ENCODE measurements at regions not wholly inside any gene's neighbourhood (a gene's known extent, or its start where the extent isn't known, plus 50 kb on each side); places are given as distances from the start of the nearest gene placed in this dataset.

DNA sequence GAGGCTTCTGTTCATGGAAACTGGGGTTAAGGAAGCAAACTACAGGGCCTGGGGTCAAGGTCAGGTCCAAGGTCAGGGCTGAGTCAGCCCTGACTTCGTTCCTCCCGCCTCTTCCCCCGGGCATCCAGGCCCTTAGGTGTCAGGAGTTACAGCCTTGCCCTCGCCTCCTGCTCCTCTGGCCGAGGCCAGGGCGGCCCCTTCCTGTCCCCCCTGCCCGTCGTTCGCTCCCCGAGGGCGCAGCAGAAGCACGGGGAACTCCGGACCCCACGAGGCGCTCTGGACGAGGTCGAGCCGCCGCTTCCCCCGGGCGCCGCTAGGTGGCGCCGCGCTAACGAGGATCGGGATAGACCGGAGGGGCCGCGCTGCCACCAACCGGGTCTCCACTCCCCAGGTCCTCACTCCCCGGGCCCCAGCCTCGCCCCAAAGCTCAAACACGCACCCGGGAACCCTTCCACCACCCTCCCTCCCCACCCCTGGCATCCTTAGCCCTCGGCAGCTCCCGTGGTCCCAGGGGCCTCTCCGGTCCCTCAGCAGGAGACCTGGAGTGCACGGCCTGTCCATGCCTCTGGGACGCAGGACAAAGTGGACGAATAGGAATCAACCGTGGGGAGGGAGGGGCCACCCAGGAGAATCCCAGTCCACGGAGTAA lies 59.2 kb upstream of the MYL10 start (continued):
- TF ChIP-seq JUND (IDR thresholded peaks at IDR 0.05; ENCODE audit: low read depth, low read length) (no peak), BRCA1 (IDR thresholded peaks at IDR 0.05; ENCODE audit: low read depth, low read length) (no peak), CEBPB (IDR thresholded peaks at IDR 0.05; ENCODE audit: borderline replicate concordance in 1 of 2, low read depth in 2 of 2, low read length in 2 of 2) (no peak), NR2F1 (conservative IDR thresholded peaks at IDR 0.05) (peak; percentile 99), HDAC6 (IDR thresholded peaks at IDR 0.05; ENCODE audit: unreplicated experiment) (no peak), SREBF1 (IDR thresholded peaks at IDR 0.05; ENCODE audit: low read length) (no peak), BHLHE40 (IDR thresholded peaks at IDR 0.05; ENCODE audit: borderline replicate concordance in 1 of 2, low read depth in 2 of 2, low read length in 1 of 2) (peak; percentile 36 to 62; a peak in 3 of 4 replicates), FOXM1 (IDR thresholded peaks at IDR 0.05; ENCODE audit: low read depth, low read length) (no peak), SMC3 (IDR thresholded peaks at IDR 0.05; ENCODE audit: borderline replicate concordance, low read length) (peak; percentile 75), RFX5 (IDR thresholded peaks at IDR 0.05; ENCODE audit: low read depth, low read length) (no peak), POLR2AphosphoS5 (IDR thresholded peaks at IDR 0.05; ENCODE audit: low read length) (no peak), ZSCAN29 (IDR thresholded peaks at IDR 0.05) (no peak), ZNF217 (IDR thresholded peaks at IDR 0.05) (no peak)
- TF ChIP-seq, protein P1, sequence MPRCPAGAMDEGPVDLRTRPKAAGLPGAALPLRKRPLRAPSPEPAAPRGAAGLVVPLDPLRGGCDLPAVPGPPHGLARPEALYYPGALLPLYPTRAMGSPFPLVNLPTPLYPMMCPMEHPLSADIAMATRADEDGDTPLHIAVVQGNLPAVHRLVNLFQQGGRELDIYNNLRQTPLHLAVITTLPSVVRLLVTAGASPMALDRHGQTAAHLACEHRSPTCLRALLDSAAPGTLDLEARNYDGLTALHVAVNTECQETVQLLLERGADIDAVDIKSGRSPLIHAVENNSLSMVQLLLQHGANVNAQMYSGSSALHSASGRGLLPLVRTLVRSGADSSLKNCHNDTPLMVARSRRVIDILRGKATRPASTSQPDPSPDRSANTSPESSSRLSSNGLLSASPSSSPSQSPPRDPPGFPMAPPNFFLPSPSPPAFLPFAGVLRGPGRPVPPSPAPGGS (IDR thresholded peaks at IDR 0.05; ENCODE audit: borderline replicate concordance, insufficient read depth, low read depth, low read length, poor library complexity, severe bottlenecking): no peak
